Fibroblast of mammary gland (primary cell): ENCODE measurements at regions not wholly inside any gene's neighbourhood (a gene's known extent, or its start where the extent isn't known, plus 50 kb on each side); places are given as distances from the start of the nearest gene placed in this dataset.

Experiments
- DNase-seq: peaks from one replicate; pipeline ENCODE4 v3.0.0-alpha.2; 2010; ENCODE audit warnings: low read depth
- H3K4me3 ChIP-seq: 2 replicates; pipeline ENCODE4 v1.5.1; 2011; ENCODE audit warnings: low read depth, mild to moderate bottlenecking, low read length, moderate library complexity; ENCODE audit not compliant: control insufficient read depth
- TF ChIP-seq, protein P1 (sequence below): conservative IDR thresholded peaks from 2 replicates; pipeline ENCODE4 v1.5.1; 2011; ENCODE audit warnings: low read depth, low read length, inconsistent platforms; ENCODE audit not compliant: control insufficient read depth, insufficient read depth

DNA sequence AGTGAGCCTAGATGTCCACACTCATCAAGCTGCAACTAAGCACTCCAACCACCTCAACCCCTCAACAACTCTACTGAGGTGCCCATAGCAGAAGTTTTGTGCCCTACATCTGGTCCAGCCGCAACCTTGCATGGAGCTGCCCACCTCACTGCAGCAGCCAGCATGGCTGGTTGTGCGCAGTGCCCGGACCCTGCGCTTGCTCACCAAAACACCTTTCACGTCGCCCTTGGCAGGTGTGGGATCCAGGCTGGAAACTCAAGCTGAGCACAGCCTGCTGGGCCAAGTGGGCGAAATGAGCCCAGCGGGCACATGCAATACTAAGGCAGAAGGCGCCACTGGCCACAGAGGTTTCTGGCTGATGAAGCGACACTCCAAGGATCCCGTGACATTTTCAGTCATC is 902.4 kb downstream of the TBC1D32 start:
- H3K4me3 ChIP-seq, result no peak overlapping the region
- TF ChIP-seq, protein P1, sequence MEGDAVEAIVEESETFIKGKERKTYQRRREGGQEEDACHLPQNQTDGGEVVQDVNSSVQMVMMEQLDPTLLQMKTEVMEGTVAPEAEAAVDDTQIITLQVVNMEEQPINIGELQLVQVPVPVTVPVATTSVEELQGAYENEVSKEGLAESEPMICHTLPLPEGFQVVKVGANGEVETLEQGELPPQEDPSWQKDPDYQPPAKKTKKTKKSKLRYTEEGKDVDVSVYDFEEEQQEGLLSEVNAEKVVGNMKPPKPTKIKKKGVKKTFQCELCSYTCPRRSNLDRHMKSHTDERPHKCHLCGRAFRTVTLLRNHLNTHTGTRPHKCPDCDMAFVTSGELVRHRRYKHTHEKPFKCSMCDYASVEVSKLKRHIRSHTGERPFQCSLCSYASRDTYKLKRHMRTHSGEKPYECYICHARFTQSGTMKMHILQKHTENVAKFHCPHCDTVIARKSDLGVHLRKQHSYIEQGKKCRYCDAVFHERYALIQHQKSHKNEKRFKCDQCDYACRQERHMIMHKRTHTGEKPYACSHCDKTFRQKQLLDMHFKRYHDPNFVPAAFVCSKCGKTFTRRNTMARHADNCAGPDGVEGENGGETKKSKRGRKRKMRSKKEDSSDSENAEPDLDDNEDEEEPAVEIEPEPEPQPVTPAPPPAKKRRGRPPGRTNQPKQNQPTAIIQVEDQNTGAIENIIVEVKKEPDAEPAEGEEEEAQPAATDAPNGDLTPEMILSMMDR, result no peak
- DNase-seq, result no peak

DNA sequence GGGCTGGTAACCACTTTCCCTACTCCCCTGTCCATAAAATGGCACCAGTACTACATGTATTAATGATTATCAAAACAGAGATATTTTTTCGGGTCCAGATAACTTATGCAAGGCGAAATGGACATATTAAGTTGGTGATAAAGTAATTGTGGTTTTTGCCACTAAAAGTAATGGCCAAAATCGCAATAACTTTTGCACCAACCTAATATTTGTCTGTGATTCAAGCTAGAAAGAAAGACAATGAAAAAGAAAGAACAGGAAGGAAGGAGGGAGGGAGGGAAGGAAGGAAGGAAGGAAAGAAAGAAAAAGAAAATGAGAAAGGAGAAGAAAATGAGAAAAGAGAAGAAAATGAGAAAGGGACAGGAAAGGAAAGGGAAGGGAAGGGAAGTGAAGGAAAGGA is 922.9 kb downstream of the TBC1D32 start:
- no peak overlapping the region for H3K4me3 ChIP-seq
- TF ChIP-seq, protein P1, result no peak
- DNase-seq, result no peak

DNA sequence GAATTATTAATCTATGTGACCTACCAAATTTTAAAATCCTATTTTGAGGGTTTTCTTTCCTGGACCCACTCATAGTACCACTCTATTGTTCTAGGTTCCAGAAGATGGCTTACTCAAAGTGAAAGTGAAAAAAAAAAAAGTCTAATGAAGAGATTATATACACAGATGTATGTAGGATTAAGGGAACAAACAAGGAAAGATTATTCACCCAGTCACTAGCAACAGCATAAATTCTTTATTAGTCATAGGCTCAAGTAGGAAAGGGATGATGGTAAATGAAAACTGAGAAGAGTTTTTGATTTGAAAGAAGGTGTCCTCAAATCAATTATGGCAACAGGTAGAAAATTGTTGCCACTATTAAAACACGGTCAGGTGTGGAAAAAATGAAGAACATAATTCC is 923.7 kb downstream of the TBC1D32 start:
- no peak for DNase-seq

DNA sequence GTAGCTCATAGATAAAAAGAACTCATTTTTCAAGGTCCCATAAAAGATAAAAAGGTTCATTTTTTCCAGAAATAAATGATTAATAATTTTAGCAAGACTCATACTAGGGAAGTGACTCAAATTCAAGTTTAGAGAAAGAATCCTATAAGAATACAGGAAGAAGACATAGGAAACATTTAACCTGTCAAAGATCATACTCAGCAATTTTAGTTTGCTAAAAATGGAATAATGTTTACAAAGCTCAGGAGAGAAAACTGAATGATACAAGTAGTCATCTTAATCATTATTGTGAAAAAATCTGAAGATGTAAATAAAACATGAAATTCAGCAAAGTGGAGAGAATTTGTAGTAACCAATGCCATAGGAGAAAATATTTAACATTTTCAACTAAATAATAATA is 926.6 kb downstream of the TBC1D32 start:
- TF ChIP-seq, protein P1, result no peak
- no peak overlapping the region for H3K4me3 ChIP-seq
- DNase-seq, result no peak

More for the DNA sequence above, 923.7 kb downstream of the TBC1D32 start:
- TF ChIP-seq, protein P1, result no peak
- no peak overlapping the region for H3K4me3 ChIP-seq

DNA sequence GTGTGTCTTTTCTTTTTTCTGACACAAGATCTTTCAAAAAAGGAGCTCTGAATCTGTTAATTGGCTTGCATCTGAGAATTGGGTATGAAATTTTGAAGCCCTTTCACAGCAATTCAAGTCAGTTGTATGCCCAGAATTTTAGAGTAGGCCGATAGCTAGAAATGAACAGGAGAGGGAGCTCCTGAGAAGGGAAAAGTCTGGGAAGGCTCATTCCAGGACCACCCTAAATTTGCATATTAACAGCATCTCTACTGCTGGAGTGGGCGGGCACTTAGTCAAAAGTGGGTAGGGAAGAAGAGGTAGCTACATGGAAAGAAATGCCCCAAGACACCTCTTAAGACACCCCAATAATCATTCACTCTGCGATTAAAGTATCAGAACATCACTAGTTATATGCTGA is 928.3 kb downstream of the TBC1D32 start:
- no peak overlapping the region for H3K4me3 ChIP-seq
- TF ChIP-seq, protein P1, result peak; percentile 21
- DNase-seq, result no peak

DNA sequence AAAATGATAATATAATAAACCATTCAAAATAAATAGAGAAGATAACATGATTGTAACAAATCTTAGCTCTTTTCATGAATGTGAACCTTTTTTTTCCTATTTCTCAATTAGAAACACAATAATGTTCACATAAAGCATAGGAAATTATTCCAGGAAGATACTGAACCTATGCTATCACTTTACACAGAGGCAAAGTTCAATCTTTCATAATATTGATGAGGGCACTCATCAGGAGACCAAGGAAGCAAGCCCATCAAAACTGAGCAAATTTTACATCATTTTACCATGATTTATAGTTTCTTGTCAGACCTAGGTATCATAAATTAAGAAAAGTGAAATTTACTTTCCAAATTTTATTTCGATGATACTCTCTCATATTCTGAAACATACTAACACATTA is 938.5 kb downstream of the TBC1D32 start:
- no peak for DNase-seq
- no peak overlapping the region for H3K4me3 ChIP-seq
- TF ChIP-seq, protein P1, result no peak

DNA sequence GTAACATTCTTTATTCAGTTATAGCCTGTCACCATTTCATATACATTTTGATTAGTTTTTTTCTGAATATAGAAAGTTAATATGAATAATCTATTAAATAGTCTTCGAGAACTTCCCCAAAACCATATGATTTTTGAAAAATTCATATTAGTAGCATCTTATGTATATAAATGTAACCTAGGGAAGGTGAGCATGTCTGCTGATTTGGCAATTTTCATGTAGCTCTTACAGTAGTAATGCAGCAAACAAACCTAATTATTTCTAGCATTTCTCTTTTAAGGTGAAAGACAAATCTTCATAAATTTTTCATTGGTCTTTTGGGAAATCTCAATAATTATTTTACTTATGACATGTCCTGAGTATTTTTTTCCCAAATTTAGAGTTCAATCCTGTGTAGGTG is 939.0 kb downstream of the TBC1D32 start:
- TF ChIP-seq, protein P1, result no peak
- no peak overlapping the region for H3K4me3 ChIP-seq
- DNase-seq, result no peak
